ENCODE measurements at regions not wholly inside any gene's neighbourhood (a gene's known extent, or its start where the extent isn't known, plus 50 kb on each side); places are given as distances from the start of the nearest gene placed in this dataset.

DNA sequence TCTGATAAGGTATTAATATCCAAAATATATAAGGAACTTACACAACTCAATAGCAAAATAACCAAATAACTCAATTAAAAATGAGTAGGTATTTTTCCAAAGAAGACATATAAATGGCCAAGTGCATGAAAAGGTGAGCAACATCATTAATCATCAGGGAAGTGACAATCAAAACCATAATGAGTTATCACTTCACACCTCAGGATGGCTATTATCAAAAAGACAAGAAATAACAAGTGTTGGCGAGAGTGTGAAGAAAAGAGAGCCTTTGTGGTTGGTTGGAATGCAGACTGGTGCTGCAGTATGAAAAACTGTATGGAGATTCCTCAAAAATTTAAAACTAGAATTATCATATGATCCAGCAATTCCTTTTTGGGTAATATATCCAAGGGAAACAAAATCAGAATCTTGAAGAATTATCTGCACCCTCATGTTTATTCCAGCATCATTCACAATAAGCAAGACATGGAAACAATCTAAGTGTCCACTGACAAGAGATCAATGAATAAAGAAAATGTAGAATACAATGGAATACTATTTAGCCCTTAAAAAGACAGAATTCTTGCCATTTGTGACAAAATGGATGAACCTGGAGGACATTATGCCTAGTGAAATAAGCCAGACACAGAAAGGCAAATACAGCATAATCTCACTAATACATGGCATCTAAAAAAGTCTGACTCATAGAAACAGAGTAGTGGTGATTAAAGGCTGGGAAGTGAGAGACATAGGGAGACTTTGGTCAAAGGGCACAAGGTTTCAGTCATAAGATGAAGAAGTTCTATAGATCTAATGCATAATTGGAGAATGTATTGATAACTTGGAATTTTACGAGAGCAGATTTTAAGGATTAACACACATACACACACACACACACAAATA lies 175.6 kb downstream of the FOXA2 start:
- H3K9me1 ChIP-seq (ENCODE audit: control insufficient read depth, insufficient read depth, low read length): no peaks in the 10 kb centered on the region
- no peaks in the 10 kb centered on the region for H3K79me2 ChIP-seq (ENCODE audit: control insufficient read depth, insufficient read depth, low read length)
- H3K9me3 ChIP-seq (replicated peaks; ENCODE audit: control insufficient read depth, insufficient read depth, low read depth, low read length): no peaks in the 10 kb centered on the region
- BruUV-seq (replicated peaks): no TSS peak
- H4K20me1 ChIP-seq (replicated peaks; ENCODE audit: control insufficient read depth, insufficient read depth, low read length): no peaks in the 10 kb centered on the region
- H3K4me1 ChIP-seq (replicated peaks in 1 of 2; ENCODE audit: control insufficient read depth in 2 of 2, insufficient read depth in 2 of 2, low read length in 2 of 2): peaks cover 15 to 58% of the 10 kb centered on the region in 2 experiments
- in situ Hi-C loops (cut with MboI) (no loop called here), intact Hi-C loops (cut with micrococcal nuclease) (no loop called here)
- H3K4me3 ChIP-seq: no peak overlapping the region
- ChIA-PET CTCF (ENCODE audit: low intra/inter-chr PET ratio) (no interaction called here), POLR2A (no interaction called here)
- no peak for ATAC-seq
- H3K36me3 ChIP-seq (ENCODE audit: control insufficient read depth, insufficient read depth, low read length): no peaks in the 10 kb centered on the region
- 78% methylated on average over 2 of the region's 2 CpGs for WGBS (ENCODE audit: insufficient coverage, low coverage, missing lambda C conversion rate)
- H3K9ac ChIP-seq (ENCODE audit: insufficient read depth in 1 of 2, low read depth in 2 of 2, low read length in 2 of 2): no peak overlapping the region
- no peak overlapping the region for H3K4me2 ChIP-seq (ENCODE audit: insufficient read depth, low read length)
- H3K27me3 ChIP-seq (ENCODE audit: control insufficient read depth in 2 of 2, insufficient read depth in 2 of 2, low read length in 2 of 2): no peaks in the 10 kb centered on the region
- no peak for DNase-seq (ENCODE audit: extremely low read depth in 1 of 4, low spot score in 3 of 4)
- no peak overlapping the region for H2AFZ ChIP-seq (ENCODE audit: low read depth, low read length)
- no peak for FAIRE-seq
- H3K27ac ChIP-seq (ENCODE audit: extremely low read depth, low read depth, low read length): no peak overlapping the region
- no peak for TF ChIP-seq ZNF354B (CRISPR knock-in tag; IDR thresholded peaks at IDR 0.05)
- peak; percentile 7 for TF ChIP-seq RBM25 (IDR thresholded peaks at IDR 0.05; ENCODE audit: low read depth, low read length, severe bottlenecking)
- TF ChIP-seq ZFX (CRISPR knock-in tag; IDR thresholded peaks at IDR 0.05): no peak
- TF ChIP-seq BACH1 (tag; IDR thresholded peaks at IDR 0.05): no peak
- TF ChIP-seq ZNF146 (CRISPR knock-in tag; IDR thresholded peaks at IDR 0.05; ENCODE audit: unreplicated experiment): peak; percentile 53
- TF ChIP-seq, protein P1, sequence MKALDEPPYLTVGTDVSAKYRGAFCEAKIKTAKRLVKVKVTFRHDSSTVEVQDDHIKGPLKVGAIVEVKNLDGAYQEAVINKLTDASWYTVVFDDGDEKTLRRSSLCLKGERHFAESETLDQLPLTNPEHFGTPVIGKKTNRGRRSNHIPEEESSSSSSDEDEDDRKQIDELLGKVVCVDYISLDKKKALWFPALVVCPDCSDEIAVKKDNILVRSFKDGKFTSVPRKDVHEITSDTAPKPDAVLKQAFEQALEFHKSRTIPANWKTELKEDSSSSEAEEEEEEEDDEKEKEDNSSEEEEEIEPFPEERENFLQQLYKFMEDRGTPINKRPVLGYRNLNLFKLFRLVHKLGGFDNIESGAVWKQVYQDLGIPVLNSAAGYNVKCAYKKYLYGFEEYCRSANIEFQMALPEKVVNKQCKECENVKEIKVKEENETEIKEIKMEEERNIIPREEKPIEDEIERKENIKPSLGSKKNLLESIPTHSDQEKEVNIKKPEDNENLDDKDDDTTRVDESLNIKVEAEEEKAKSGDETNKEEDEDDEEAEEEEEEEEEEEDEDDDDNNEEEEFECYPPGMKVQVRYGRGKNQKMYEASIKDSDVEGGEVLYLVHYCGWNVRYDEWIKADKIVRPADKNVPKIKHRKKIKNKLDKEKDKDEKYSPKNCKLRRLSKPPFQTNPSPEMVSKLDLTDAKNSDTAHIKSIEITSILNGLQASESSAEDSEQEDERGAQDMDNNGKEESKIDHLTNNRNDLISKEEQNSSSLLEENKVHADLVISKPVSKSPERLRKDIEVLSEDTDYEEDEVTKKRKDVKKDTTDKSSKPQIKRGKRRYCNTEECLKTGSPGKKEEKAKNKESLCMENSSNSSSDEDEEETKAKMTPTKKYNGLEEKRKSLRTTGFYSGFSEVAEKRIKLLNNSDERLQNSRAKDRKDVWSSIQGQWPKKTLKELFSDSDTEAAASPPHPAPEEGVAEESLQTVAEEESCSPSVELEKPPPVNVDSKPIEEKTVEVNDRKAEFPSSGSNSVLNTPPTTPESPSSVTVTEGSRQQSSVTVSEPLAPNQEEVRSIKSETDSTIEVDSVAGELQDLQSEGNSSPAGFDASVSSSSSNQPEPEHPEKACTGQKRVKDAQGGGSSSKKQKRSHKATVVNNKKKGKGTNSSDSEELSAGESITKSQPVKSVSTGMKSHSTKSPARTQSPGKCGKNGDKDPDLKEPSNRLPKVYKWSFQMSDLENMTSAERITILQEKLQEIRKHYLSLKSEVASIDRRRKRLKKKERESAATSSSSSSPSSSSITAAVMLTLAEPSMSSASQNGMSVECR (CRISPR knock-in tag; IDR thresholded peaks at IDR 0.05): no peak
- TF ChIP-seq, protein P2, sequence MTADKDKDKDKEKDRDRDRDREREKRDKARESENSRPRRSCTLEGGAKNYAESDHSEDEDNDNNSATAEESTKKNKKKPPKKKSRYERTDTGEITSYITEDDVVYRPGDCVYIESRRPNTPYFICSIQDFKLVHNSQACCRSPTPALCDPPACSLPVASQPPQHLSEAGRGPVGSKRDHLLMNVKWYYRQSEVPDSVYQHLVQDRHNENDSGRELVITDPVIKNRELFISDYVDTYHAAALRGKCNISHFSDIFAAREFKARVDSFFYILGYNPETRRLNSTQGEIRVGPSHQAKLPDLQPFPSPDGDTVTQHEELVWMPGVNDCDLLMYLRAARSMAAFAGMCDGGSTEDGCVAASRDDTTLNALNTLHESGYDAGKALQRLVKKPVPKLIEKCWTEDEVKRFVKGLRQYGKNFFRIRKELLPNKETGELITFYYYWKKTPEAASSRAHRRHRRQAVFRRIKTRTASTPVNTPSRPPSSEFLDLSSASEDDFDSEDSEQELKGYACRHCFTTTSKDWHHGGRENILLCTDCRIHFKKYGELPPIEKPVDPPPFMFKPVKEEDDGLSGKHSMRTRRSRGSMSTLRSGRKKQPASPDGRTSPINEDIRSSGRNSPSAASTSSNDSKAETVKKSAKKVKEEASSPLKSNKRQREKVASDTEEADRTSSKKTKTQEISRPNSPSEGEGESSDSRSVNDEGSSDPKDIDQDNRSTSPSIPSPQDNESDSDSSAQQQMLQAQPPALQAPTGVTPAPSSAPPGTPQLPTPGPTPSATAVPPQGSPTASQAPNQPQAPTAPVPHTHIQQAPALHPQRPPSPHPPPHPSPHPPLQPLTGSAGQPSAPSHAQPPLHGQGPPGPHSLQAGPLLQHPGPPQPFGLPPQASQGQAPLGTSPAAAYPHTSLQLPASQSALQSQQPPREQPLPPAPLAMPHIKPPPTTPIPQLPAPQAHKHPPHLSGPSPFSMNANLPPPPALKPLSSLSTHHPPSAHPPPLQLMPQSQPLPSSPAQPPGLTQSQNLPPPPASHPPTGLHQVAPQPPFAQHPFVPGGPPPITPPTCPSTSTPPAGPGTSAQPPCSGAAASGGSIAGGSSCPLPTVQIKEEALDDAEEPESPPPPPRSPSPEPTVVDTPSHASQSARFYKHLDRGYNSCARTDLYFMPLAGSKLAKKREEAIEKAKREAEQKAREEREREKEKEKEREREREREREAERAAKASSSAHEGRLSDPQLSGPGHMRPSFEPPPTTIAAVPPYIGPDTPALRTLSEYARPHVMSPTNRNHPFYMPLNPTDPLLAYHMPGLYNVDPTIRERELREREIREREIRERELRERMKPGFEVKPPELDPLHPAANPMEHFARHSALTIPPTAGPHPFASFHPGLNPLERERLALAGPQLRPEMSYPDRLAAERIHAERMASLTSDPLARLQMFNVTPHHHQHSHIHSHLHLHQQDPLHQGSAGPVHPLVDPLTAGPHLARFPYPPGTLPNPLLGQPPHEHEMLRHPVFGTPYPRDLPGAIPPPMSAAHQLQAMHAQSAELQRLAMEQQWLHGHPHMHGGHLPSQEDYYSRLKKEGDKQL (CRISPR knock-in tag; IDR thresholded peaks at IDR 0.05; ENCODE audit: borderline replicate concordance): no peak
- peak; percentile 44 for TF ChIP-seq MEIS2 (IDR thresholded peaks at IDR 0.05; ENCODE audit: partially characterized antibody)

All from K562 (cell line).